SK-N-SH (cell line): ENCODE measurements at regions not wholly inside any gene's neighbourhood (a gene's known extent, or its start where the extent isn't known, plus 50 kb on each side); places are given as distances from the start of the nearest gene placed in this dataset.

Experiments
- FOXM1 ChIP-seq: IDR thresholded peaks from 2 replicates; pipeline ENCODE4 v1.4.0; 2012; ENCODE audit warnings: low read depth, mild to moderate bottlenecking
- GATA2 ChIP-seq: sonication (generic); formaldehyde crosslinking; IDR thresholded peaks from 2 replicates; pipeline ENCODE4 v1.5.0; 2020; ENCODE audit warnings: mild to moderate bottlenecking, missing genetic modification reagents
- PBX3 ChIP-seq: IDR thresholded peaks from 2 replicates; pipeline ENCODE4; 2012
- POLR2AphosphoS5 ChIP-seq: IDR thresholded peaks from 2 replicates; pipeline ENCODE4 v1.6.1; 2012; ENCODE audit warnings: low read depth, low read length
- RFX5 ChIP-seq: IDR thresholded peaks from 2 replicates; pipeline ENCODE4 v1.6.1; 2012; ENCODE audit warnings: mild to moderate bottlenecking, improper control_type of control experiment, low read length
- RXRA ChIP-seq: IDR thresholded peaks from 2 replicates; pipeline ENCODE4 v1.4.0; 2012; ENCODE audit warnings: low read depth, mild to moderate bottlenecking, borderline replicate concordance
- TF ChIP-seq, protein P1 (sequence below): fragments of 200-600 bp; sonication (generic); IDR thresholded peaks from 2 replicates; pipeline ENCODE4 v1.6.1; 2017; ENCODE audit warnings: antibody characterized with exemption, mild to moderate bottlenecking, moderate library complexity
- TF ChIP-seq, protein P2 (sequence below): IDR thresholded peaks from 2 replicates; pipeline ENCODE4 v1.6.1; 2012; ENCODE audit warnings: mild to moderate bottlenecking, low read depth, low read length, moderate library complexity
- TF ChIP-seq, protein P3 (sequence below): IDR thresholded peaks from 2 replicates; pipeline ENCODE4 v1.4.0; 2012; ENCODE audit warnings: low read depth

- TF ChIP-seq, protein P1, sequence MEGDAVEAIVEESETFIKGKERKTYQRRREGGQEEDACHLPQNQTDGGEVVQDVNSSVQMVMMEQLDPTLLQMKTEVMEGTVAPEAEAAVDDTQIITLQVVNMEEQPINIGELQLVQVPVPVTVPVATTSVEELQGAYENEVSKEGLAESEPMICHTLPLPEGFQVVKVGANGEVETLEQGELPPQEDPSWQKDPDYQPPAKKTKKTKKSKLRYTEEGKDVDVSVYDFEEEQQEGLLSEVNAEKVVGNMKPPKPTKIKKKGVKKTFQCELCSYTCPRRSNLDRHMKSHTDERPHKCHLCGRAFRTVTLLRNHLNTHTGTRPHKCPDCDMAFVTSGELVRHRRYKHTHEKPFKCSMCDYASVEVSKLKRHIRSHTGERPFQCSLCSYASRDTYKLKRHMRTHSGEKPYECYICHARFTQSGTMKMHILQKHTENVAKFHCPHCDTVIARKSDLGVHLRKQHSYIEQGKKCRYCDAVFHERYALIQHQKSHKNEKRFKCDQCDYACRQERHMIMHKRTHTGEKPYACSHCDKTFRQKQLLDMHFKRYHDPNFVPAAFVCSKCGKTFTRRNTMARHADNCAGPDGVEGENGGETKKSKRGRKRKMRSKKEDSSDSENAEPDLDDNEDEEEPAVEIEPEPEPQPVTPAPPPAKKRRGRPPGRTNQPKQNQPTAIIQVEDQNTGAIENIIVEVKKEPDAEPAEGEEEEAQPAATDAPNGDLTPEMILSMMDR = no peak
- TF ChIP-seq PBX3 (no peak), POLR2AphosphoS5 (no peak), RXRA (no peak), GATA2 (CRISPR knock-in tag) (no peak), FOXM1 (no peak), RFX5 (no peak)
- TF ChIP-seq, protein P2, sequence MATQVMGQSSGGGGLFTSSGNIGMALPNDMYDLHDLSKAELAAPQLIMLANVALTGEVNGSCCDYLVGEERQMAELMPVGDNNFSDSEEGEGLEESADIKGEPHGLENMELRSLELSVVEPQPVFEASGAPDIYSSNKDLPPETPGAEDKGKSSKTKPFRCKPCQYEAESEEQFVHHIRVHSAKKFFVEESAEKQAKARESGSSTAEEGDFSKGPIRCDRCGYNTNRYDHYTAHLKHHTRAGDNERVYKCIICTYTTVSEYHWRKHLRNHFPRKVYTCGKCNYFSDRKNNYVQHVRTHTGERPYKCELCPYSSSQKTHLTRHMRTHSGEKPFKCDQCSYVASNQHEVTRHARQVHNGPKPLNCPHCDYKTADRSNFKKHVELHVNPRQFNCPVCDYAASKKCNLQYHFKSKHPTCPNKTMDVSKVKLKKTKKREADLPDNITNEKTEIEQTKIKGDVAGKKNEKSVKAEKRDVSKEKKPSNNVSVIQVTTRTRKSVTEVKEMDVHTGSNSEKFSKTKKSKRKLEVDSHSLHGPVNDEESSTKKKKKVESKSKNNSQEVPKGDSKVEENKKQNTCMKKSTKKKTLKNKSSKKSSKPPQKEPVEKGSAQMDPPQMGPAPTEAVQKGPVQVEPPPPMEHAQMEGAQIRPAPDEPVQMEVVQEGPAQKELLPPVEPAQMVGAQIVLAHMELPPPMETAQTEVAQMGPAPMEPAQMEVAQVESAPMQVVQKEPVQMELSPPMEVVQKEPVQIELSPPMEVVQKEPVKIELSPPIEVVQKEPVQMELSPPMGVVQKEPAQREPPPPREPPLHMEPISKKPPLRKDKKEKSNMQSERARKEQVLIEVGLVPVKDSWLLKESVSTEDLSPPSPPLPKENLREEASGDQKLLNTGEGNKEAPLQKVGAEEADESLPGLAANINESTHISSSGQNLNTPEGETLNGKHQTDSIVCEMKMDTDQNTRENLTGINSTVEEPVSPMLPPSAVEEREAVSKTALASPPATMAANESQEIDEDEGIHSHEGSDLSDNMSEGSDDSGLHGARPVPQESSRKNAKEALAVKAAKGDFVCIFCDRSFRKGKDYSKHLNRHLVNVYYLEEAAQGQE = no peak
- TF ChIP-seq, protein P3, sequence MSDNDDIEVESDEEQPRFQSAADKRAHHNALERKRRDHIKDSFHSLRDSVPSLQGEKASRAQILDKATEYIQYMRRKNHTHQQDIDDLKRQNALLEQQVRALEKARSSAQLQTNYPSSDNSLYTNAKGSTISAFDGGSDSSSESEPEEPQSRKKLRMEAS = no peak
Measured at GRCh38 chr17:22570144-22570845, 878.0 kb downstream of the KCNJ18 start.
